PC-9 (cell line): ENCODE measurements at regions not wholly inside any gene's neighbourhood (a gene's known extent, or its start where the extent isn't known, plus 50 kb on each side); places are given as distances from the start of the nearest gene placed in this dataset.

ENCODE experiments used
- BruUV-seq: library from RNA; stranded (reverse); fragments of 400-500 nt; replicated peaks from 2 replicates; lab custom pipeline; 2021; lab: Mats Ljungman, UMichigan
- CTCF ChIA-PET: fragments of 300-600 bp; sonication (Branson Sonifier 250); formaldehyde crosslinking; loops from one replicate; lab custom pipeline; 2022; ENCODE audit warnings: antibody characterized with exemption; lab: Charles Lee
- POLR2A ChIA-PET: fragments of 300-600 bp; sonication (Branson Sonifier 250); formaldehyde crosslinking; loops from one replicate; lab custom pipeline; 2022; ENCODE audit warnings: antibody characterized with exemption; ENCODE audit not compliant: unreplicated experiment; lab: Charles Lee
- DNase-seq, 2 experiments: peaks; one replicate each; pipeline versions ENCODE4 v3.0.0 to v3.0.0-alpha.2; 2015 to 2022; ENCODE audit warnings: mixed read lengths in 1 of 2
- H2AFZ ChIP-seq: fragments of 200-600 bp; sonication (generic); 2 replicates; pipeline ENCODE4 v1.8.1; 2017; ENCODE audit warnings: antibody characterized with exemption
- H3F3A ChIP-seq: fragments of 200-600 bp; sonication (generic); 2 replicates; pipeline ENCODE4 v1.8.1; 2017; ENCODE audit warnings: antibody characterized with exemption, mild to moderate bottlenecking, low read depth; ENCODE audit not compliant: insufficient read depth
- H3K27ac ChIP-seq: fragments of 200-600 bp; sonication (generic); 2 replicates; pipeline ENCODE4 v1.6.1; 2016; ENCODE audit warnings: mixed run types
- H3K27me3 ChIP-seq: fragments of 200-600 bp; sonication (generic); 2 replicates; pipeline ENCODE4 v1.6.1; 2016; ENCODE audit warnings: low read depth, mixed run types; ENCODE audit not compliant: insufficient read depth
- H3K36me3 ChIP-seq: fragments of 200-600 bp; sonication (generic); 2 replicates; pipeline ENCODE4 v1.6.1; 2016; ENCODE audit warnings: low read depth, mixed run types
- H3K4me1 ChIP-seq: fragments of 200-600 bp; sonication (generic); replicated peaks from 2 replicates; pipeline ENCODE4 v1.6.1; 2016; ENCODE audit warnings: mixed run types; ENCODE audit not compliant: insufficient read depth
- H3K4me2 ChIP-seq: fragments of 200-600 bp; sonication (generic); 2 replicates; pipeline ENCODE4 v1.6.1; 2017; ENCODE audit warnings: mixed run types
- H3K4me3 ChIP-seq: fragments of 200-600 bp; sonication (generic); 2 replicates; pipeline ENCODE4 v1.6.1; 2016; ENCODE audit warnings: mixed run types
- H3K79me2 ChIP-seq: fragments of 200-600 bp; sonication (generic); 2 replicates; pipeline ENCODE4 v1.6.1; 2017; ENCODE audit warnings: low read depth, mixed run types
- H3K9me2 ChIP-seq: fragments of 200-600 bp; sonication (generic); 2 replicates; pipeline ENCODE4 v1.8.1; 2017; ENCODE audit warnings: mild to moderate bottlenecking; ENCODE audit not compliant: insufficient read depth
- H3K9me3 ChIP-seq: fragments of 200-600 bp; sonication (generic); 2 replicates; pipeline ENCODE4 v1.8.1; 2016; ENCODE audit warnings: low read depth; ENCODE audit not compliant: insufficient read depth
- H4K20me1 ChIP-seq: fragments of 200-600 bp; sonication (generic); 2 replicates; pipeline ENCODE4 v1.8.1; 2017; ENCODE audit not compliant: insufficient read depth
- EZH2 ChIP-seq: fragments of 200-600 bp; sonication (generic); IDR thresholded peaks from 2 replicates; pipeline ENCODE4 v1.8.0; 2017; ENCODE audit warnings: antibody characterized with exemption, low read depth
- intact Hi-C: fragments of 100-400 bp; cut with micrococcal nuclease; formaldehyde crosslinking; loops from one replicate; pipeline ENCODE4 v1.10.0; 2022; ENCODE audit not compliant: unreplicated experiment
- TF ChIP-seq, protein P1 (sequence below): fragments of 200-600 bp; sonication (generic); conservative IDR thresholded peaks from 2 replicates; pipeline ENCODE4 v1.6.1; 2017; ENCODE audit warnings: mixed run types, antibody characterized with exemption, mild to moderate bottlenecking, moderate library complexity

DNA sequence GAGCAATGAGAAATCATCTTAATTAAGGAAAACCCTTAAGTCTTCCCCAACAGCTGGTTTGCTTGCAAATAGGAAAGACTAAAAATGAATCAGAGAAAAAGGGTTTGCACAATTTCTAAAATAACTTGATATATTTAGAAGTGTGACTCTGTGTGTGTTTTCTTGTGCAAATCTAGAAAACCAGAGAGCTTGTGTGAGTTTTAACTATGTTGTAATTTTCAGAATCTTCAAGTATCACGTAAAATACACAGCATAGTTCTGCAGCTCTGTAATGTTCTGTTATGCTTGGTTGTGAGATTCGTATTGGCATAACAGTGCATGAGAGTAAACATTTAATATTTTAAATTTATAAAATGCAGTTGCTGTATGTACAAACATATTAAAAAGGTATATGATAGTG is 74.7 kb upstream of the GAP43 start:
- H3K9me2 ChIP-seq, result no peaks in the 10 kb centered on the region
- TF ChIP-seq, protein P1, sequence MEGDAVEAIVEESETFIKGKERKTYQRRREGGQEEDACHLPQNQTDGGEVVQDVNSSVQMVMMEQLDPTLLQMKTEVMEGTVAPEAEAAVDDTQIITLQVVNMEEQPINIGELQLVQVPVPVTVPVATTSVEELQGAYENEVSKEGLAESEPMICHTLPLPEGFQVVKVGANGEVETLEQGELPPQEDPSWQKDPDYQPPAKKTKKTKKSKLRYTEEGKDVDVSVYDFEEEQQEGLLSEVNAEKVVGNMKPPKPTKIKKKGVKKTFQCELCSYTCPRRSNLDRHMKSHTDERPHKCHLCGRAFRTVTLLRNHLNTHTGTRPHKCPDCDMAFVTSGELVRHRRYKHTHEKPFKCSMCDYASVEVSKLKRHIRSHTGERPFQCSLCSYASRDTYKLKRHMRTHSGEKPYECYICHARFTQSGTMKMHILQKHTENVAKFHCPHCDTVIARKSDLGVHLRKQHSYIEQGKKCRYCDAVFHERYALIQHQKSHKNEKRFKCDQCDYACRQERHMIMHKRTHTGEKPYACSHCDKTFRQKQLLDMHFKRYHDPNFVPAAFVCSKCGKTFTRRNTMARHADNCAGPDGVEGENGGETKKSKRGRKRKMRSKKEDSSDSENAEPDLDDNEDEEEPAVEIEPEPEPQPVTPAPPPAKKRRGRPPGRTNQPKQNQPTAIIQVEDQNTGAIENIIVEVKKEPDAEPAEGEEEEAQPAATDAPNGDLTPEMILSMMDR, result no peak
- no peak for TF ChIP-seq EZH2
- DNase-seq, result no peak
- H3K27ac ChIP-seq, result no peak overlapping the region
- H3K27me3 ChIP-seq, result no peaks in the 10 kb centered on the region
- H4K20me1 ChIP-seq, result no peaks in the 10 kb centered on the region
- no peaks in the 10 kb centered on the region for H3K4me1 ChIP-seq
- no peak overlapping the region for H3K4me3 ChIP-seq
- intact Hi-C loops, result no loop called here
- no peak overlapping the region for H3K4me2 ChIP-seq
- ChIA-PET CTCF (no interaction called here), POLR2A (no interaction called here)
- no peaks in the 10 kb centered on the region for H3K9me3 ChIP-seq
- no peak overlapping the region for H2AFZ ChIP-seq
- no peaks in the 10 kb centered on the region for H3K36me3 ChIP-seq
- no TSS peak for BruUV-seq
- H3F3A ChIP-seq, result no peaks in the 10 kb centered on the region
- H3K79me2 ChIP-seq, result no peaks in the 10 kb centered on the region

DNA sequence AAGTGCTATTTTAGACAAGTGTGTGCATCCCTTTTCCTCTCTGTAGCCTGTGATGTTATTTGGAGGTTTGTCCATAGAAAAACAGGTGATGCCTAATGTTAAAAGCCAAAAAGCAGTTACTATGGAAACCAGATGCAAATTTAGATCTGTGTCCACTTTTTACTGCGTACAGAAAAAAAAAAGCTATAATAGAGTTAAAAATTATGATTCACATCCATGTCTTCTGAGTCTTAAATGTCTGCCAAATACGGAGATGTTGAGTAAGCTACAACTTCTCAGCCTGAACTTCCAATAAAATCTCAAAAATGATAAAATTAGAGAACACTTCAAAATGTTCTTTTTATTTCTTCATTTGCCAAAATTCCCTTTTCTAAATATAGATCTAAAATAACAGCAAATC is 74.2 kb upstream of the GAP43 start:
- intact Hi-C loops, result no loop called here

DNA sequence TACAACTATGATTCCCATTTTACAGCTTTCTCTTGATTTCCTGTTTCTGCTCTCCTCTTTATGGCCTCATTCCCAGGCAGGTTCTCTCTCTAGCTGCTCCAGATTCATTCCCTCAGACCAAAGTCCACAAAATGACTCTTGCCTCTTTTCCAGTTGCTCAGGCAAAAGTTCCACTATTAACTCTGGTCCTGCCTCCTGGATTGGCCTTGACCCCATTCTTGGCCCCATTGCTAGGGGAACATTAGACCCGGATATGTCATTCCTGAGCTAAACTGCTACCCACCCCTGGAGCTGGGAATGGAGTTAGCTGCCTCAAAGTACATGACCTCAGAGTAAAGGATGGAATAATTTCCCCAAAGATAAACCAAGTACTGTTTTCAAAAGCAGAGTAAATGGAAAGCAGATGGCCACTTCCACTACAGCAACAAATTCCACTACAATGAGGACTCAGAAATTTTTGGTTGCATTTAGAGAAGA is 73.0 kb upstream of the GAP43 start:
- intact Hi-C loops, result no loop called here

More for the DNA sequence above, 74.2 kb upstream of the GAP43 start:
- H3K4me1 ChIP-seq, result no peaks in the 10 kb centered on the region
- no peak for DNase-seq
- H3K27me3 ChIP-seq, result no peaks in the 10 kb centered on the region
- H3K79me2 ChIP-seq, result no peaks in the 10 kb centered on the region
- BruUV-seq, result no TSS peak
- TF ChIP-seq EZH2, result no peak
- TF ChIP-seq, protein P1, result no peak
- H3K36me3 ChIP-seq, result no peaks in the 10 kb centered on the region
- ChIA-PET CTCF (no interaction called here), POLR2A (no interaction called here)
- no peaks in the 10 kb centered on the region for H3K9me3 ChIP-seq
- H3K4me3 ChIP-seq, result no peak overlapping the region
- no peak overlapping the region for H3K27ac ChIP-seq
- no peak overlapping the region for H3K4me2 ChIP-seq
- no peaks in the 10 kb centered on the region for H3K9me2 ChIP-seq
- H3F3A ChIP-seq, result no peaks in the 10 kb centered on the region
- H4K20me1 ChIP-seq, result no peaks in the 10 kb centered on the region
- no peak overlapping the region for H2AFZ ChIP-seq

More for the DNA sequence above, 73.0 kb upstream of the GAP43 start:
- Histone ChIP-seq H3K27ac (no peak overlapping the region), H3F3A (no peaks in the 10 kb centered on the region), H3K36me3 (no peaks in the 10 kb centered on the region), H3K4me2 (no peak overlapping the region), H3K9me3 (no peaks in the 10 kb centered on the region), H3K4me1 (no peaks in the 10 kb centered on the region), H3K9me2 (no peaks in the 10 kb centered on the region), H3K79me2 (no peaks in the 10 kb centered on the region), H2AFZ (no peak overlapping the region), H4K20me1 (no peaks in the 10 kb centered on the region), H3K4me3 (no peak overlapping the region), H3K27me3 (no peaks in the 10 kb centered on the region)
- BruUV-seq, result no TSS peak
- CTCF ChIA-PET, result no interaction called here
- POLR2A ChIA-PET, result no interaction called here
- no peak for DNase-seq
- TF ChIP-seq, protein P1, result no peak
- TF ChIP-seq EZH2, result no peak
